GM12878 (cell line): ENCODE measurements at regions not wholly inside any gene's neighbourhood (a gene's known extent, or its start where the extent isn't known, plus 50 kb on each side); places are given as distances from the start of the nearest gene placed in this dataset.

Experiments
- ATAC-seq: fragments of 200-7000 bp; cut with Tn5 transposase; 3 replicates; pipeline ENCODE4 v1.9.1; 2020; ENCODE audit warnings: mild to moderate bottlenecking, moderate library complexity
- BruUV-seq: library from RNA; stranded (reverse); fragments of 400-500 nt; replicated peaks from 2 replicates; lab custom pipeline; 2021; lab: Mats Ljungman, UMichigan
- CTCF ChIA-PET: fragments of 300-600 bp; sonication (Branson Sonifier 250); formaldehyde crosslinking; extraction: SDS; loops from one replicate; lab custom pipeline; 2021; ENCODE audit warnings: inconsistent platforms; lab: Yijun Ruan, JAX
- POLR2A ChIA-PET: fragments of 350-600 bp; formaldehyde crosslinking; extraction: SDS; loops from one replicate; lab custom pipeline; 2021; ENCODE audit warnings: inconsistent platforms; lab: Charles Lee
- RAD21 ChIA-PET: fragments of 300-600 bp; sonication (Branson Sonifier 250); formaldehyde crosslinking; loops from one replicate; lab custom pipeline; 2023; ENCODE audit warnings: antibody characterized with exemption; ENCODE audit not compliant: unreplicated experiment; lab: Charles Lee
- SMC1A ChIA-PET: fragments of 300-600 bp; sonication (Branson Sonifier 250); formaldehyde crosslinking; loops from one replicate; lab custom pipeline; 2023; ENCODE audit not compliant: unreplicated experiment, uncharacterized antibody; lab: Charles Lee
- DNase-seq: peaks from one replicate; pipeline ENCODE4 v3.0.0-alpha.2; 2011; ENCODE audit warnings: low read depth, low spot score
- FAIRE-seq: peaks from 3 replicates; lab custom pipeline; 2011; peaks lifted over from hg19 to GRCh38; lab: Jason Lieb, UNC
- H2AFZ ChIP-seq: 2 replicates; pipeline ENCODE4 v1.6.0; 2011; ENCODE audit warnings: low read depth, low read length, control low read depth; ENCODE audit not compliant: control insufficient read depth
- H3K27ac ChIP-seq: 2 replicates; pipeline ENCODE4 v1.5.1; 2011; ENCODE audit warnings: control low read depth; ENCODE audit not compliant: control insufficient read depth, insufficient read depth
- H3K27me3 ChIP-seq, 2 experiments: replicated peaks in 1 of 2; 2 replicates each; pipeline versions ENCODE4 v1.6.0 to v1.6.1; 2011; ENCODE audit warnings: low read length in 1 of 2; ENCODE audit not compliant: control insufficient read depth in 2 of 2, insufficient read depth in 2 of 2
- H3K36me3 ChIP-seq, 2 experiments: 2 replicates each; pipeline ENCODE4 v1.5.1; 2011; ENCODE audit warnings: low read length in 1 of 2; ENCODE audit not compliant: control insufficient read depth in 2 of 2, insufficient read depth in 2 of 2
- H3K4me1 ChIP-seq: 2 replicates; pipeline ENCODE4 v1.6.1; 2011; ENCODE audit warnings: mild to moderate bottlenecking, low read length, moderate library complexity, mixed read lengths; ENCODE audit not compliant: control insufficient read depth, insufficient read depth
- H3K4me2 ChIP-seq: 2 replicates; pipeline ENCODE4 v1.6.0; 2011; ENCODE audit warnings: control low read depth; ENCODE audit not compliant: control insufficient read depth, insufficient read depth
- H3K4me3 ChIP-seq: fragments of 200-600 bp; sonication (generic); 2 replicates; pipeline ENCODE4 v1.5.1; 2016
- H3K79me2 ChIP-seq: 2 replicates; pipeline ENCODE4 v1.6.0; 2011; ENCODE audit warnings: low read length; ENCODE audit not compliant: control insufficient read depth, insufficient read depth
- H3K9ac ChIP-seq: 2 replicates; pipeline ENCODE4 v1.8.0; 2011; ENCODE audit warnings: low read length, control low read depth, mixed read lengths; ENCODE audit not compliant: control insufficient read depth, insufficient read depth
- H3K9me3 ChIP-seq: replicated peaks from 3 replicates; pipeline ENCODE4 v1.5.1; 2011; ENCODE audit warnings: mild to moderate bottlenecking, low read length; ENCODE audit not compliant: control insufficient read depth, insufficient read depth
- H4K20me1 ChIP-seq: 2 replicates; pipeline ENCODE4 v1.6.0; 2011; ENCODE audit not compliant: control insufficient read depth, insufficient read depth
- ATF7 ChIP-seq: fragments of 450-650 bp; IDR thresholded peaks from 2 replicates; pipeline ENCODE4 v1.6.1; 2016; ENCODE audit warnings: low read depth, mild to moderate bottlenecking
- BMI1 ChIP-seq: fragments of 450-650 bp; IDR thresholded peaks from 2 replicates; pipeline ENCODE4 v1.6.1; 2016; ENCODE audit warnings: mild to moderate bottlenecking, moderate library complexity, borderline replicate concordance
- CHD4 ChIP-seq: fragments of 200-600 bp; sonication (generic); IDR thresholded peaks from 2 replicates; pipeline ENCODE4 v1.6.1; 2016; ENCODE audit warnings: mild to moderate bottlenecking
- EED ChIP-seq: sonication (generic); IDR thresholded peaks from 2 replicates; pipeline ENCODE4 v1.6.1; 2016; ENCODE audit warnings: antibody characterized with exemption, low read depth
- HDAC2 ChIP-seq: fragments of 200-600 bp; sonication (generic); IDR thresholded peaks from 2 replicates; pipeline ENCODE4 v1.6.1; 2017
- MYB ChIP-seq: fragments of 150-350 bp; IDR thresholded peaks from 2 replicates; pipeline ENCODE4 v1.6.1; 2014; ENCODE audit warnings: mild to moderate bottlenecking, low read depth, low read length, borderline replicate concordance
- NR2C2 ChIP-seq: IDR thresholded peaks from 2 replicates; pipeline ENCODE4 v1.6.1; 2011; ENCODE audit warnings: borderline replicate concordance, low read depth; ENCODE audit not compliant: control insufficient read depth, insufficient read length
- RBBP5 ChIP-seq: fragments of 200-600 bp; sonication (generic); conservative IDR thresholded peaks from 2 replicates; pipeline ENCODE4 v1.6.1; 2016
- RCOR1 ChIP-seq: conservative IDR thresholded peaks from 2 replicates; pipeline ENCODE4 v1.6.1; 2012; ENCODE audit warnings: low read depth, low read length, improper control_type of control experiment
- REST ChIP-seq: IDR thresholded peaks from 2 replicates; pipeline ENCODE4 v1.6.1; 2012; ENCODE audit warnings: mild to moderate bottlenecking, low read depth, low read length
- ZBED1 ChIP-seq: IDR thresholded peaks from 2 replicates; pipeline ENCODE4 v1.6.1; 2016; ENCODE audit warnings: borderline replicate concordance
- ZNF384 ChIP-seq: IDR thresholded peaks from 2 replicates; pipeline ENCODE4 v1.6.1; 2012; ENCODE audit warnings: low read depth, mild to moderate bottlenecking, low read length, improper control_type of control experiment, borderline replicate concordance
- WGBS: methylation state at CpG from one replicate; pipeline ENCODE4 v1.1.6; 2016; ENCODE audit warnings: low lambda C conversion rate; ENCODE audit not compliant: insufficient replicate concordance, insufficient coverage; ENCODE audit errors: missing lambda C conversion rate; 5-methylcytosine and 5-hydroxymethylcytosine counted together
- in situ Hi-C: fragments of 300-500 bp; cut with MboI; formaldehyde crosslinking; loops from 9 replicates; pipeline ENCODE4 v1.14.3; 2018; ENCODE audit warnings: mixed read lengths
- intact Hi-C: fragments of 100-400 bp; cut with micrococcal nuclease; formaldehyde crosslinking; loops from one replicate; pipeline ENCODE4 v1.14.2; 2022; ENCODE audit not compliant: unreplicated experiment
- TF ChIP-seq, protein P1 (sequence below): fragments of 450-650 bp; IDR thresholded peaks from 2 replicates; pipeline ENCODE4 v1.6.1; 2016; ENCODE audit warnings: mild to moderate bottlenecking
- TF ChIP-seq, protein P2 (sequence below): IDR thresholded peaks from 2 replicates; pipeline ENCODE4 v1.6.1; 2011; ENCODE audit warnings: low read depth, mild to moderate bottlenecking, low read length, moderate library complexity, borderline replicate concordance; ENCODE audit errors: extremely low read depth
- TF ChIP-seq, protein P3 (sequence below): IDR thresholded peaks from 2 replicates; pipeline ENCODE4 v1.6.1; 2011; ENCODE audit warnings: low read depth, low read length, improper control_type of control experiment, borderline replicate concordance

DNA sequence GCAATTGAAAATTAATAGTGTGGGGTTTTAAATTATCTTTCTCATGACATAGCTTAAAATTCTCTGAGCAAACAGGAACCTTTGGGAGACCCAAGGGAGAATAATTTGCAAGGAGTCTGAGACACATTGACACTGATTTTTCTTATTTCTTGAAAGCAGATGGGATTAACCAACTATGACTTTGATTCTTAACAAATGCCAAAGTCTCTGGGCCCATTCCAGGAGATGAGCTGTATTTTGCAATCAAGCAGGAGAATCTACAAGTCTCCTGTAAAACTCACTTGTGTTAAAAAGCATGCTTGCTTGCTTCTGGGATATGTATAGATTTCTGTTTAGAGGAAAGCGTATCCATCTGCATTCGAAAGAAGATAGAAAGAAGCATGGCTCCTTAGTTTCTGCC is 71.3 kb upstream of the STT3B start:
- intact Hi-C loops (loop anchor here (5.0 kb wide), 1 partner anchor 71 kb away; the partner anchor contains the start of gene STT3B), in situ Hi-C loops (no loop called here)
- POLR2A ChIA-PET = interaction anchor here (1.0 to 2.4 kb wide), 5 partner anchors 40 to 214 kb away, joined by 3 to 14 read pairs (median 4); partner anchors contain the start of gene STT3B
- no peak overlapping the region for H3K27ac ChIP-seq
- no TSS peak for BruUV-seq
- H4K20me1 ChIP-seq = no peaks in the 10 kb centered on the region
- WGBS = 88% methylated on average over 2 of the region's 2 CpGs
- no peak for ATAC-seq
- no peaks in the 10 kb centered on the region; the same call in 2 of the 3 replicates for H3K9me3 ChIP-seq
- H3K36me3 ChIP-seq = no peaks in the 10 kb centered on the region
- H2AFZ ChIP-seq = no peak overlapping the region; the same call in 1 of the 2 replicates
- H3K27me3 ChIP-seq = no peaks in the 10 kb centered on the region
- H3K4me3 ChIP-seq = no peak overlapping the region
- peaks cover 13% of the 10 kb centered on the region for H3K4me1 ChIP-seq
- H3K79me2 ChIP-seq = no peaks in the 10 kb centered on the region
- RAD21 ChIA-PET = interaction anchor here (0.8 to 5.9 kb wide), 15 partner anchors 10 to 242 kb away, joined by 3 to 46 read pairs (median 4); partner anchors contain the start of gene STT3B
- no peak overlapping the region; the same call in 1 of the 2 replicates for H3K4me2 ChIP-seq
- TF ChIP-seq, protein P1, sequence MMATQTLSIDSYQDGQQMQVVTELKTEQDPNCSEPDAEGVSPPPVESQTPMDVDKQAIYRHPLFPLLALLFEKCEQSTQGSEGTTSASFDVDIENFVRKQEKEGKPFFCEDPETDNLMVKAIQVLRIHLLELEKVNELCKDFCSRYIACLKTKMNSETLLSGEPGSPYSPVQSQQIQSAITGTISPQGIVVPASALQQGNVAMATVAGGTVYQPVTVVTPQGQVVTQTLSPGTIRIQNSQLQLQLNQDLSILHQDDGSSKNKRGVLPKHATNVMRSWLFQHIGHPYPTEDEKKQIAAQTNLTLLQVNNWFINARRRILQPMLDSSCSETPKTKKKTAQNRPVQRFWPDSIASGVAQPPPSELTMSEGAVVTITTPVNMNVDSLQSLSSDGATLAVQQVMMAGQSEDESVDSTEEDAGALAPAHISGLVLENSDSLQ = no peak
- no peak for TF ChIP-seq BMI1
- TF ChIP-seq, protein P2, sequence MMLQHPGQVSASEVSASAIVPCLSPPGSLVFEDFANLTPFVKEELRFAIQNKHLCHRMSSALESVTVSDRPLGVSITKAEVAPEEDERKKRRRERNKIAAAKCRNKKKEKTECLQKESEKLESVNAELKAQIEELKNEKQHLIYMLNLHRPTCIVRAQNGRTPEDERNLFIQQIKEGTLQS = no peak
- TF ChIP-seq ATF7 = no peak
- no peak for TF ChIP-seq CHD4
- no peak for TF ChIP-seq HDAC2
- TF ChIP-seq EED = no peak
- TF ChIP-seq ZNF384 = no peak
- no peak for TF ChIP-seq RCOR1
- TF ChIP-seq ZBED1 = no peak
- no peak for TF ChIP-seq NR2C2
- TF ChIP-seq REST = no peak
- TF ChIP-seq RBBP5 = no peak
- TF ChIP-seq, protein P3, sequence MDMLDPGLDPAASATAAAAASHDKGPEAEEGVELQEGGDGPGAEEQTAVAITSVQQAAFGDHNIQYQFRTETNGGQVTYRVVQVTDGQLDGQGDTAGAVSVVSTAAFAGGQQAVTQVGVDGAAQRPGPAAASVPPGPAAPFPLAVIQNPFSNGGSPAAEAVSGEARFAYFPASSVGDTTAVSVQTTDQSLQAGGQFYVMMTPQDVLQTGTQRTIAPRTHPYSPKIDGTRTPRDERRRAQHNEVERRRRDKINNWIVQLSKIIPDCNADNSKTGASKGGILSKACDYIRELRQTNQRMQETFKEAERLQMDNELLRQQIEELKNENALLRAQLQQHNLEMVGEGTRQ = no peak
- no peak for TF ChIP-seq MYB
- TF ChIP-seq, all 136 proteins: peak for 0
- CTCF ChIA-PET = interaction anchor here (0.5 to 2.3 kb wide), 8 partner anchors 9 to 220 kb away, joined by 3 to 7 read pairs (median 4); no protein-coding TSS in a partner anchor
- no peak for FAIRE-seq
- H3K9ac ChIP-seq = no peak overlapping the region
- no peak for DNase-seq
- SMC1A ChIA-PET = interaction anchor here (0.6 to 4.3 kb wide), 29 partner anchors 8 to 247 kb away, joined by 3 to 35 read pairs (median 4); partner anchors contain the start of gene STT3B
